HepG2 (cell line): ENCODE measurements at regions not wholly inside any gene's neighbourhood (a gene's known extent, or its start where the extent isn't known, plus 50 kb on each side); places are given as distances from the start of the nearest gene placed in this dataset.

ENCODE experiments used
- ATAC-seq: fragments of 200-7000 bp; cut with Tn5 transposase; 3 replicates; pipeline ENCODE4 v1.9.1; 2020; ENCODE audit warnings: mild to moderate bottlenecking, moderate library complexity
- BruUV-seq: library from RNA; stranded (reverse); fragments of 400-500 nt; replicated peaks from 2 replicates; lab custom pipeline; 2021; lab: Mats Ljungman, UMichigan
- CTCF ChIA-PET: fragments of 300-600 bp; formaldehyde crosslinking; extraction: SDS; loops from one replicate; lab custom pipeline; 2021; ENCODE audit warnings: low total read pairs, inconsistent platforms, low intra/inter-chr PET ratio; lab: Yijun Ruan, JAX
- POLR2A ChIA-PET: fragments of 350-600 bp; sonication (Branson Sonifier 250); formaldehyde crosslinking; loops from one replicate; lab custom pipeline; 2020; ENCODE audit warnings: antibody characterized with exemption, inconsistent platforms; lab: Yijun Ruan, JAX
- DNase-seq: peaks from one replicate; pipeline ENCODE4 v3.0.0-alpha.2; 2015; ENCODE audit warnings: low spot score
- FAIRE-seq: peaks from 3 replicates; lab custom pipeline; 2011; peaks lifted over from hg19 to GRCh38; lab: Jason Lieb, UNC
- H2AFZ ChIP-seq: one replicate; pipeline ENCODE4 v1.6.1; 2011; ENCODE audit warnings: low read length, inconsistent platforms
- H3K27ac ChIP-seq: fragments of 300-600 bp; 3 replicates; pipeline ENCODE4 v1.8.0; 2011; ENCODE audit warnings: mixed run types, mild to moderate bottlenecking, mixed read lengths, low read length, inconsistent platforms; ENCODE audit not compliant: insufficient read depth; ENCODE audit errors: extremely low read length
- H3K27me3 ChIP-seq, 2 experiments: fragments of 200-600 bp in 1 of 2; 2 replicates in 1 of 2; 3 replicates in 1 of 2; pipeline versions ENCODE4 v1.6.0 to v1.8.0; 2011; ENCODE audit warnings: low read length in 2 of 2, mild to moderate bottlenecking in 2 of 2, moderate library complexity in 2 of 2, inconsistent platforms in 1 of 2; ENCODE audit not compliant: insufficient read depth in 2 of 2, control insufficient read depth in 1 of 2
- H3K36me3 ChIP-seq, 2 experiments: fragments of 200-600 bp in 1 of 2; replicated peaks in 1 of 2; 2 replicates in 1 of 2; 3 replicates in 1 of 2; pipeline versions ENCODE4 v1.5.1 to v1.8.0; 2011; ENCODE audit warnings: low read length in 2 of 2, inconsistent platforms in 1 of 2; ENCODE audit not compliant: insufficient read depth in 2 of 2, control insufficient read depth in 1 of 2
- H3K4me1 ChIP-seq: 2 replicates; pipeline ENCODE4 v1.5.1; 2012; ENCODE audit warnings: low read length, inconsistent platforms; ENCODE audit not compliant: insufficient read depth
- H3K4me2 ChIP-seq: 2 replicates; pipeline ENCODE4 v1.6.0; 2011; ENCODE audit warnings: low read depth, low read length, inconsistent platforms
- H3K4me3 ChIP-seq, 3 experiments: fragments of 200-600 bp in 1 of 3; sonication (generic), shearing (Covaris generic) in 1 of 3; replicated peaks in 1 of 3; 2 replicates each; pipeline ENCODE4 v1.5.1; 2011 to 2016; ENCODE audit warnings: low read length in 3 of 3, inconsistent platforms in 2 of 3, low read depth in 2 of 3, mild to moderate bottlenecking in 2 of 3, control low read depth in 1 of 3, mixed read lengths in 1 of 3; ENCODE audit not compliant: insufficient read depth in 1 of 3
- H3K79me2 ChIP-seq: one replicate; pipeline ENCODE4 v1.6.1; 2011; ENCODE audit warnings: low read length, inconsistent platforms; ENCODE audit not compliant: insufficient read depth
- H3K9ac ChIP-seq: 2 replicates; pipeline ENCODE4 v1.6.0; 2011; ENCODE audit warnings: mild to moderate bottlenecking, low read depth, low read length, inconsistent platforms; ENCODE audit not compliant: insufficient read depth
- H3K9me3 ChIP-seq: 2 replicates; pipeline ENCODE4 v1.5.1; 2012; ENCODE audit warnings: mild to moderate bottlenecking, low read length
- H4K20me1 ChIP-seq: 2 replicates; pipeline ENCODE4 v1.6.0; 2011; ENCODE audit warnings: inconsistent platforms, mild to moderate bottlenecking, low read length, moderate library complexity; ENCODE audit not compliant: insufficient read depth
- DNMT3B ChIP-seq: conservative IDR thresholded peaks from 2 replicates; pipeline ENCODE4 v1.6.1; 2016; ENCODE audit warnings: missing biosample characterization, control low read depth
- FOXM1 ChIP-seq: sonication (generic); formaldehyde crosslinking; IDR thresholded peaks from 2 replicates; pipeline ENCODE4 v1.5.0; 2020; ENCODE audit warnings: missing genetic modification reagents
- KMT2B ChIP-seq: IDR thresholded peaks from 2 replicates; pipeline ENCODE4 v1.6.1; 2016; ENCODE audit warnings: missing genetic modification reagents, missing compliant biosample characterization
- NBN ChIP-seq: fragments of 450-650 bp; conservative IDR thresholded peaks from 2 replicates; pipeline ENCODE4 v1.6.1; 2017
- PHF20 ChIP-seq: sonication (generic); formaldehyde crosslinking; IDR thresholded peaks from 2 replicates; pipeline ENCODE4 v1.5.0; 2020; ENCODE audit warnings: mild to moderate bottlenecking, missing genetic modification reagents
- PRDM15 ChIP-seq: sonication (generic); formaldehyde crosslinking; IDR thresholded peaks from 2 replicates; pipeline ENCODE4 v1.4.0; 2020; ENCODE audit warnings: missing genetic modification reagents
- TFDP2 ChIP-seq: sonication (generic); formaldehyde crosslinking; IDR thresholded peaks from 2 replicates; pipeline ENCODE4 v1.4.0; 2020; ENCODE audit warnings: missing genetic modification reagents
- TMF1 ChIP-seq: sonication (generic); formaldehyde crosslinking; IDR thresholded peaks from 2 replicates; pipeline ENCODE4 v1.8.1; 2022; ENCODE audit warnings: low read depth, missing genetic modification reagents
- WIZ ChIP-seq: sonication (generic); formaldehyde crosslinking; IDR thresholded peaks from 2 replicates; pipeline ENCODE4 v1.5.1; 2020; ENCODE audit warnings: mild to moderate bottlenecking, missing genetic modification reagents
- ZBTB37 ChIP-seq: sonication (generic); formaldehyde crosslinking; IDR thresholded peaks from 2 replicates; pipeline ENCODE4 v1.4.0; 2020; ENCODE audit warnings: mild to moderate bottlenecking, missing genetic modification reagents
- ZNF12 ChIP-seq: sonication (generic); formaldehyde crosslinking; IDR thresholded peaks from 2 replicates; pipeline ENCODE4 v1.5.0; 2020; ENCODE audit warnings: missing genetic modification reagents
- ZNF20 ChIP-seq: sonication (generic); formaldehyde crosslinking; IDR thresholded peaks from 2 replicates; pipeline ENCODE4 v1.4.0; 2020; ENCODE audit warnings: mild to moderate bottlenecking, moderate library complexity, missing genetic modification reagents
- ZNF781 ChIP-seq: sonication (generic); formaldehyde crosslinking; IDR thresholded peaks from 2 replicates; pipeline ENCODE4 v1.5.1; 2020; ENCODE audit warnings: borderline replicate concordance, mild to moderate bottlenecking, missing genetic modification reagents; ENCODE audit errors: not compliant biosample characterization
- ZNF841 ChIP-seq: sonication (generic); formaldehyde crosslinking; IDR thresholded peaks from 2 replicates; pipeline ENCODE4 v1.8.1; 2023; ENCODE audit warnings: missing genetic modification reagents, borderline replicate concordance
- ZSCAN12 ChIP-seq: sonication (generic); formaldehyde crosslinking; IDR thresholded peaks from 2 replicates; pipeline ENCODE4 v1.9.0; 2021; ENCODE audit warnings: mild to moderate bottlenecking, missing genetic modification reagents
- WGBS: methylation state at CpG from one replicate; pipeline ENCODE4 v1.1.6; 2017; ENCODE audit warnings: low lambda C conversion rate; 5-methylcytosine and 5-hydroxymethylcytosine counted together
- in situ Hi-C: cut with HindIII; loops from 2 replicates; pipeline ENCODE4 v1.10.0; 2017; ENCODE audit warnings: low pct_unique_long_range_greater_than_20kb; ENCODE audit not compliant: extremely low pct_ligation_motif_present
- intact Hi-C: fragments of 100-400 bp; cut with micrococcal nuclease; formaldehyde crosslinking; loops from one replicate; pipeline ENCODE4 v1.10.0; 2022; ENCODE audit not compliant: unreplicated experiment

GRCh38 chr6:72551470-72551869, 70.4 kb upstream of the KCNQ5 start:
- Histone ChIP-seq H4K20me1 (no peaks in the 10 kb centered on the region), H3K9ac (no peak overlapping the region), H3K4me2 (no peak overlapping the region), H3K36me3 (no peaks in the 10 kb centered on the region), H3K4me3 (no peak overlapping the region), H2AFZ (no peak overlapping the region), H3K4me1 (no peaks in the 10 kb centered on the region)
- WGBS = 0% methylated on average over 3 of the region's 3 CpGs
- in situ Hi-C loops = no loop called here
- no TSS peak for BruUV-seq
- ChIA-PET CTCF (no interaction called here), POLR2A (no interaction called here)
- TF ChIP-seq KMT2B (CRISPR knock-in tag) = no peak
- no peak for TF ChIP-seq PRDM15 (CRISPR knock-in tag)
- TF ChIP-seq PHF20 (CRISPR knock-in tag) = no peak
- TF ChIP-seq TFDP2 (CRISPR knock-in tag) = no peak
- TF ChIP-seq ZNF841 (CRISPR knock-in tag) = no peak
- no peak for TF ChIP-seq ZBTB37
- TF ChIP-seq ZSCAN12 (CRISPR knock-in tag) = no peak
- TF ChIP-seq TMF1 (CRISPR knock-in tag) = no peak
- TF ChIP-seq FOXM1 (CRISPR knock-in tag) = no peak
- no peak for TF ChIP-seq ZNF12 (CRISPR knock-in tag)
- no peak for TF ChIP-seq ZNF20 (CRISPR knock-in tag)
- TF ChIP-seq WIZ (CRISPR knock-in tag) = no peak
- TF ChIP-seq ZNF781 (CRISPR knock-in tag) = no peak
- TF ChIP-seq NBN = no peak
- no peak for TF ChIP-seq DNMT3B (CRISPR knock-in tag)
- TF ChIP-seq, all 625 proteins: peak for 0
- ATAC-seq = no peak
- intact Hi-C loops = no loop called here
- Histone ChIP-seq H3K9me3 (no peaks in the 10 kb centered on the region), H3K79me2 (no peaks in the 10 kb centered on the region), H3K27me3 (no peaks in the 10 kb centered on the region), H3K27ac (no peak overlapping the region)
- DNase-seq = no peak
- no peak for FAIRE-seq
